ENCODE measurements at regions not wholly inside any gene's neighbourhood (a gene's known extent, or its start where the extent isn't known, plus 50 kb on each side); places are given as distances from the start of the nearest gene placed in this dataset.

DNA sequence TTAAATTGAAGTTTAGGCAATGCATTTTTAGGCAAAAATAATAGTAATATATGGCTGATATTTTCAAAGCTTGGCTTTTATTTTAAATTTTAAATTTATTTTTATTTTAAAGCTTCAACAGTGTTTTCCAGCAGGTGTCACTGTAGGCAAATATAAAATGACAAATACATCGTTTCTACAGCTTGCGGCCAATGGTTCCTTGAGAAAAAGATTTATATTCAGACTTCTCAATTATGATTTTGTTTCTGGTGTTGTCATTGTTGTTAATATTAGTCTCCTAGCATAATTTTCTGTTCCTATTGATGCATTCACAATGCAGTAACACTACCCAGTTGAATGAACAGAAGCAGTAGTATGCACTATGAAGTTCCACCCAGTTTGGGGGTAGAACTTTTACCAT is 220.7 kb upstream of the DNAJC19 start (continued):
- peak; percentile 80 for TF ChIP-seq RAD21 (IDR thresholded peaks at IDR 0.05; ENCODE audit: low read length)

DNA sequence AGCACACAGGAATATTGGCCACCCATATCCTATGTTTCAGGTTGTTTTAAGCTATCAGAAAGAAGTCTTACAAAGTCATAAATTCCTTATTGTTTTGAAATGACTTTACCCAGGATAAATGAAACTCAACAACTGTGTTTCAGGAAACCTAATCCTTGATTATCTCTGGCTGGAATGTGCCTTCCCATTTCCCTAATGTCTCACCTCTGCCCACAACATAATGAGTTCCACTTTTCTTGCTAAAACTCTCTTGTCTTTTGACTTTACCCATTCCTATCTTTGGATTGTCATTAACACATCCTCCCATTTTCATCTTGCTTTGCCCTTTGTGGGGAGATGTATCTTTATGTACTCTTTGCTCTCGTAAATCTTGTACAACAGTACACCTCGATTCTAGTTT is 200.0 kb upstream of the DNAJC19 start:
- H3K4me3 ChIP-seq (ENCODE audit: low read depth in 2 of 2, low read length in 1 of 2), result no peak overlapping the region
- no peaks in the 10 kb centered on the region for H3K79me2 ChIP-seq (ENCODE audit: insufficient read depth)
- DNase-seq, result no peak
- no peak overlapping the region for H3K9ac ChIP-seq
- H3K36me3 ChIP-seq (replicated peaks in 1 of 2; ENCODE audit: control insufficient read depth in 1 of 2, insufficient read depth in 2 of 2, low read length in 1 of 2), result no peaks in the 10 kb centered on the region
- H3K27ac ChIP-seq (ENCODE audit: low read depth in 2 of 2, low read length in 1 of 2), result no peak overlapping the region
- H3K27me3 ChIP-seq (ENCODE audit: insufficient read depth), result no peaks in the 10 kb centered on the region
- ChIA-PET POLR2A (no interaction called here), CTCF (no interaction called here)
- H3K9me2 ChIP-seq, result no peaks in the 10 kb centered on the region
- no peaks in the 10 kb centered on the region for H3F3A ChIP-seq (replicated peaks; ENCODE audit: insufficient read depth)
- 11% methylated on average over 2 of the region's 2 CpGs for WGBS (ENCODE audit: low lambda C conversion rate)
- TF ChIP-seq TAF1 (IDR thresholded peaks at IDR 0.05; ENCODE audit: borderline replicate concordance, low read depth, low read length) (no peak), ELF1 (IDR thresholded peaks at IDR 0.05) (no peak), RXRA (IDR thresholded peaks at IDR 0.05; ENCODE audit: borderline replicate concordance, low read depth) (no peak), JUND (IDR thresholded peaks at IDR 0.05) (no peak), GATA2 (CRISPR knock-in tag; IDR thresholded peaks at IDR 0.05) (no peak), GABPA (IDR thresholded peaks at IDR 0.05; ENCODE audit: low read depth) (no peak), TCF12 (IDR thresholded peaks at IDR 0.05) (no peak), RAD21 (IDR thresholded peaks at IDR 0.05; ENCODE audit: low read length) (no peak), YY1 (IDR thresholded peaks at IDR 0.05; ENCODE audit: low read depth) (no peak), EZH2phosphoT487 (IDR thresholded peaks at IDR 0.05; ENCODE audit: borderline replicate concordance, low read depth) (no peak)
- TF ChIP-seq, protein P1, sequence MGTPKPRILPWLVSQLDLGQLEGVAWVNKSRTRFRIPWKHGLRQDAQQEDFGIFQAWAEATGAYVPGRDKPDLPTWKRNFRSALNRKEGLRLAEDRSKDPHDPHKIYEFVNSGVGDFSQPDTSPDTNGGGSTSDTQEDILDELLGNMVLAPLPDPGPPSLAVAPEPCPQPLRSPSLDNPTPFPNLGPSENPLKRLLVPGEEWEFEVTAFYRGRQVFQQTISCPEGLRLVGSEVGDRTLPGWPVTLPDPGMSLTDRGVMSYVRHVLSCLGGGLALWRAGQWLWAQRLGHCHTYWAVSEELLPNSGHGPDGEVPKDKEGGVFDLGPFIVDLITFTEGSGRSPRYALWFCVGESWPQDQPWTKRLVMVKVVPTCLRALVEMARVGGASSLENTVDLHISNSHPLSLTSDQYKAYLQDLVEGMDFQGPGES (IDR thresholded peaks at IDR 0.05; ENCODE audit: low read depth, low read length), result no peak
- H3K9me3 ChIP-seq, result no peaks in the 10 kb centered on the region
- no peaks in the 10 kb centered on the region for H3K4me1 ChIP-seq (ENCODE audit: control insufficient read depth in 1 of 2, insufficient read depth in 2 of 2, low read depth in 1 of 2, low read length in 1 of 2)
- H2AFZ ChIP-seq (ENCODE audit: low read depth), result no peak overlapping the region
- H4K20me1 ChIP-seq (ENCODE audit: insufficient read depth), result no peaks in the 10 kb centered on the region
- no peak overlapping the region for H3K4me2 ChIP-seq

DNA sequence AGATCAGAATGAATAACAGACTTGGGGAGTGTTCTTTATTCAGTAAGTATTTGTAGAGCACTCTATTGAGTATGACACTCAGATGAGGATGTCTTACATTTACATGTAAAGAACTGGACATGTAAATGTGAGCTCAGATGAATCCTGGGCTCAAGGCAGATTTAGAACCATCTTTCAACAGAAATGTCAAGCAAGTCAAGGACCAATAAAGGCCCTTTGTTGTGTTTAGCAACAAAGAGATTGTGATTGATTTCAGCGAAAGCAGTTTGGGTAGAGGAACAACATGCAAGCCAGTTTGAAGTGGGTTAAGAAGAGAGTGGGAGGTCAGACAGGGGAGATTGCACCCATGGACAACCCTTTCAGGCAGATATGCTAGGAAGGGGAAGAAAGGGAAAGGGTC is 194.2 kb upstream of the DNAJC19 start:
- Histone ChIP-seq H3K27me3 (ENCODE audit: insufficient read depth) (no peaks in the 10 kb centered on the region), H3K27ac (ENCODE audit: low read depth in 2 of 2, low read length in 1 of 2) (no peak overlapping the region), H3K4me2 (no peak overlapping the region), H3K4me1 (ENCODE audit: control insufficient read depth in 1 of 2, insufficient read depth in 2 of 2, low read depth in 1 of 2, low read length in 1 of 2) (no peaks in the 10 kb centered on the region), H2AFZ (ENCODE audit: low read depth) (no peak overlapping the region), H4K20me1 (ENCODE audit: insufficient read depth) (no peaks in the 10 kb centered on the region), H3K9me3 (no peaks in the 10 kb centered on the region), H3K79me2 (ENCODE audit: insufficient read depth) (no peaks in the 10 kb centered on the region), H3K4me3 (ENCODE audit: low read depth in 2 of 2, low read length in 1 of 2) (no peak overlapping the region), H3K9me2 (no peaks in the 10 kb centered on the region), H3K36me3 (replicated peaks in 1 of 2; ENCODE audit: control insufficient read depth in 1 of 2, insufficient read depth in 2 of 2, low read length in 1 of 2) (no peaks in the 10 kb centered on the region), H3F3A (replicated peaks; ENCODE audit: insufficient read depth) (no peaks in the 10 kb centered on the region), H3K9ac (no peak overlapping the region)
- WGBS (ENCODE audit: low lambda C conversion rate), result 70% methylated on average over 1 of the region's 1 CpG
- POLR2A ChIA-PET, result no interaction called here
- no peak for DNase-seq
- CTCF ChIA-PET, result interaction anchor here (0.7 kb wide), 1 partner anchor 526 kb away, joined by 3 read pairs; no protein-coding TSS in a partner anchor
- TF ChIP-seq, protein P1 (IDR thresholded peaks at IDR 0.05; ENCODE audit: low read depth, low read length), result no peak
- TF ChIP-seq TEAD4 (IDR thresholded peaks at IDR 0.05; ENCODE audit: borderline replicate concordance, insufficient read depth) (no peak), EP300 (IDR thresholded peaks at IDR 0.05; ENCODE audit: borderline replicate concordance in 1 of 2, low read depth in 1 of 2, low read length in 1 of 2) (no peak), ELF1 (IDR thresholded peaks at IDR 0.05) (no peak), NFIC (IDR thresholded peaks at IDR 0.05; ENCODE audit: borderline replicate concordance) (no peak), SIN3A (IDR thresholded peaks at IDR 0.05; ENCODE audit: borderline replicate concordance, low read depth, low read length) (no peak)
- TF ChIP-seq, protein P2, sequence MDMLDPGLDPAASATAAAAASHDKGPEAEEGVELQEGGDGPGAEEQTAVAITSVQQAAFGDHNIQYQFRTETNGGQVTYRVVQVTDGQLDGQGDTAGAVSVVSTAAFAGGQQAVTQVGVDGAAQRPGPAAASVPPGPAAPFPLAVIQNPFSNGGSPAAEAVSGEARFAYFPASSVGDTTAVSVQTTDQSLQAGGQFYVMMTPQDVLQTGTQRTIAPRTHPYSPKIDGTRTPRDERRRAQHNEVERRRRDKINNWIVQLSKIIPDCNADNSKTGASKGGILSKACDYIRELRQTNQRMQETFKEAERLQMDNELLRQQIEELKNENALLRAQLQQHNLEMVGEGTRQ (IDR thresholded peaks at IDR 0.05; ENCODE audit: borderline replicate concordance, low read depth, low read length), result no peak
- TF ChIP-seq, protein P3, sequence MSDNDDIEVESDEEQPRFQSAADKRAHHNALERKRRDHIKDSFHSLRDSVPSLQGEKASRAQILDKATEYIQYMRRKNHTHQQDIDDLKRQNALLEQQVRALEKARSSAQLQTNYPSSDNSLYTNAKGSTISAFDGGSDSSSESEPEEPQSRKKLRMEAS (IDR thresholded peaks at IDR 0.05; ENCODE audit: low read depth), result no peak
- TF ChIP-seq, protein P4, sequence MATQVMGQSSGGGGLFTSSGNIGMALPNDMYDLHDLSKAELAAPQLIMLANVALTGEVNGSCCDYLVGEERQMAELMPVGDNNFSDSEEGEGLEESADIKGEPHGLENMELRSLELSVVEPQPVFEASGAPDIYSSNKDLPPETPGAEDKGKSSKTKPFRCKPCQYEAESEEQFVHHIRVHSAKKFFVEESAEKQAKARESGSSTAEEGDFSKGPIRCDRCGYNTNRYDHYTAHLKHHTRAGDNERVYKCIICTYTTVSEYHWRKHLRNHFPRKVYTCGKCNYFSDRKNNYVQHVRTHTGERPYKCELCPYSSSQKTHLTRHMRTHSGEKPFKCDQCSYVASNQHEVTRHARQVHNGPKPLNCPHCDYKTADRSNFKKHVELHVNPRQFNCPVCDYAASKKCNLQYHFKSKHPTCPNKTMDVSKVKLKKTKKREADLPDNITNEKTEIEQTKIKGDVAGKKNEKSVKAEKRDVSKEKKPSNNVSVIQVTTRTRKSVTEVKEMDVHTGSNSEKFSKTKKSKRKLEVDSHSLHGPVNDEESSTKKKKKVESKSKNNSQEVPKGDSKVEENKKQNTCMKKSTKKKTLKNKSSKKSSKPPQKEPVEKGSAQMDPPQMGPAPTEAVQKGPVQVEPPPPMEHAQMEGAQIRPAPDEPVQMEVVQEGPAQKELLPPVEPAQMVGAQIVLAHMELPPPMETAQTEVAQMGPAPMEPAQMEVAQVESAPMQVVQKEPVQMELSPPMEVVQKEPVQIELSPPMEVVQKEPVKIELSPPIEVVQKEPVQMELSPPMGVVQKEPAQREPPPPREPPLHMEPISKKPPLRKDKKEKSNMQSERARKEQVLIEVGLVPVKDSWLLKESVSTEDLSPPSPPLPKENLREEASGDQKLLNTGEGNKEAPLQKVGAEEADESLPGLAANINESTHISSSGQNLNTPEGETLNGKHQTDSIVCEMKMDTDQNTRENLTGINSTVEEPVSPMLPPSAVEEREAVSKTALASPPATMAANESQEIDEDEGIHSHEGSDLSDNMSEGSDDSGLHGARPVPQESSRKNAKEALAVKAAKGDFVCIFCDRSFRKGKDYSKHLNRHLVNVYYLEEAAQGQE (IDR thresholded peaks at IDR 0.05; ENCODE audit: low read depth, low read length), result no peak
- TF ChIP-seq, protein P5, sequence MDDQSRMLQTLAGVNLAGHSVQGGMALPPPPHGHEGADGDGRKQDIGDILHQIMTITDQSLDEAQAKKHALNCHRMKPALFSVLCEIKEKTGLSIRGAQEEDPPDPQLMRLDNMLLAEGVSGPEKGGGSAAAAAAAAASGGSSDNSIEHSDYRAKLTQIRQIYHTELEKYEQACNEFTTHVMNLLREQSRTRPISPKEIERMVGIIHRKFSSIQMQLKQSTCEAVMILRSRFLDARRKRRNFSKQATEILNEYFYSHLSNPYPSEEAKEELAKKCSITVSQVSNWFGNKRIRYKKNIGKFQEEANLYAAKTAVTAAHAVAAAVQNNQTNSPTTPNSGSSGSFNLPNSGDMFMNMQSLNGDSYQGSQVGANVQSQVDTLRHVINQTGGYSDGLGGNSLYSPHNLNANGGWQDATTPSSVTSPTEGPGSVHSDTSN (IDR thresholded peaks at IDR 0.05), result no peak

All from SK-N-SH (cell line).